CD4-positive, alpha-beta memory T cell (primary cell): ENCODE measurements at regions not wholly inside any gene's neighbourhood (a gene's known extent, or its start where the extent isn't known, plus 50 kb on each side); places are given as distances from the start of the nearest gene placed in this dataset.

Experiments
- CTCF ChIA-PET: fragments of 350-600 bp; sonication (Branson Sonifier 250); formaldehyde crosslinking; loops from one replicate; lab custom pipeline; 2021; ENCODE audit warnings: inconsistent platforms; ENCODE audit not compliant: partially characterized antibody; lab: Charles Lee
- POLR2A ChIA-PET: fragments of 350-600 bp; sonication (Branson Sonifier 250); formaldehyde crosslinking; loops from one replicate; lab custom pipeline; 2021; ENCODE audit not compliant: partially characterized antibody; lab: Charles Lee
- DNase-seq, 5 donors: peaks; one replicate each; pipeline versions ENCODE4 v3.0.0 to v3.0.0-alpha.2; 2020 to 2022; ENCODE audit warnings: mixed read lengths in 1 of 5
- H3K27ac ChIP-seq: one replicate; pipeline ENCODE4 v1.7.0; 2013; ENCODE audit warnings: low read depth, low read length
- H3K27me3 ChIP-seq: 2 replicates; pipeline ENCODE4 v1.7.0; 2013; ENCODE audit warnings: mild to moderate bottlenecking, low read length, moderate library complexity; ENCODE audit not compliant: insufficient read depth
- H3K36me3 ChIP-seq: 2 replicates; pipeline ENCODE4 v1.7.0; 2013; ENCODE audit warnings: mild to moderate bottlenecking, low read length, moderate library complexity; ENCODE audit not compliant: insufficient read depth
- H3K4me1 ChIP-seq: 2 replicates; pipeline ENCODE4 v1.7.0; 2013; ENCODE audit warnings: mild to moderate bottlenecking, low read length, moderate library complexity; ENCODE audit not compliant: insufficient read depth
- H3K4me3 ChIP-seq, 2 donors: one replicate each; pipeline ENCODE4 v1.7.0; 2013; ENCODE audit warnings: low read length in 2 of 2, mild to moderate bottlenecking in 1 of 2
- H3K9me3 ChIP-seq, 2 donors: one replicate each; pipeline ENCODE4 v1.7.0; 2013; ENCODE audit warnings: low read length in 2 of 2, control low read depth in 1 of 2; ENCODE audit not compliant: control insufficient read depth in 1 of 2
- H3K27ac Mint-ChIP-seq, 7 donors: one replicate each; pipeline ENCODE4 v1.8.0; 2020 to 2021; ENCODE audit warnings: mixed read lengths in 7 of 7, mild to moderate bottlenecking in 6 of 7, inconsistent platforms in 3 of 7, moderate library complexity in 3 of 7
- H3K27me3 Mint-ChIP-seq, 2 donors: one replicate each; pipeline ENCODE4 v1.8.0; 2020 to 2021; ENCODE audit warnings: mixed read lengths in 2 of 2
- H3K36me3 Mint-ChIP-seq, 2 donors: one replicate each; pipeline ENCODE4 v1.8.0; 2020 to 2021; ENCODE audit warnings: mixed read lengths in 2 of 2, inconsistent platforms in 1 of 2, mild to moderate bottlenecking in 1 of 2
- H3K4me1 Mint-ChIP-seq, 4 donors: one replicate each; pipeline ENCODE4 v1.8.0; 2020 to 2021; ENCODE audit warnings: mixed read lengths in 4 of 4, mild to moderate bottlenecking in 1 of 4
- H3K4me3 Mint-ChIP-seq, 8 donors: one replicate each; pipeline ENCODE4 v1.8.0; 2020 to 2021; ENCODE audit warnings: mixed read lengths in 8 of 8, mild to moderate bottlenecking in 7 of 8, moderate library complexity in 6 of 8, inconsistent platforms in 3 of 8
- H3K9me3 Mint-ChIP-seq, 8 donors: one replicate each; pipeline ENCODE4 v1.8.0; 2020 to 2021; ENCODE audit warnings: mixed read lengths in 8 of 8, mild to moderate bottlenecking in 5 of 8, inconsistent platforms in 3 of 8, moderate library complexity in 1 of 8
- intact Hi-C: fragments of 100-400 bp; cut with micrococcal nuclease; formaldehyde crosslinking; loops from one replicate; pipeline ENCODE4 v1.15.1; 2023

- no peak overlapping the region for H3K27ac ChIP-seq
- ChIA-PET POLR2A (no interaction called here), CTCF (no interaction called here)
- H3K9me3 Mint-ChIP-seq: peaks cover 0 to 6% (median 0%) of the 10 kb centered on the region in 8 donors
- intact Hi-C loops: no loop called here
- no peaks in the 10 kb centered on the region for H3K9me3 ChIP-seq
- H3K4me1 Mint-ChIP-seq: peaks cover 0 to 4% (median 3%) of the 10 kb centered on the region in 4 donors
- no peak overlapping the region for H3K4me3 Mint-ChIP-seq
- H3K27ac Mint-ChIP-seq: no peak overlapping the region
- no peaks in the 10 kb centered on the region for H3K27me3 ChIP-seq
- no peaks in the 10 kb centered on the region for H3K27me3 Mint-ChIP-seq
- H3K4me3 ChIP-seq: no peak overlapping the region
- no peaks in the 10 kb centered on the region for H3K4me1 ChIP-seq
- no peaks in the 10 kb centered on the region for H3K36me3 ChIP-seq
- no peak for DNase-seq
- H3K36me3 Mint-ChIP-seq: no peaks in the 10 kb centered on the region
Measured at GRCh38 chrX:43188296-43188695, 410.3 kb upstream of the PPP1R2C start.

GRCh38 chrX:43211570-43211969 lies 433.6 kb upstream of the PPP1R2C start:
- no peaks in the 10 kb centered on the region for H3K27me3 Mint-ChIP-seq
- no peak overlapping the region for H3K27ac Mint-ChIP-seq
- CTCF ChIA-PET: no interaction called here
- no peaks in the 10 kb centered on the region for H3K4me1 Mint-ChIP-seq
- H3K9me3 Mint-ChIP-seq: peaks cover 0 to 50% (median 28%) of the 10 kb centered on the region in 8 donors
- no peaks in the 10 kb centered on the region for H3K36me3 ChIP-seq
- H3K36me3 Mint-ChIP-seq: peaks cover 3 to 8% of the 10 kb centered on the region in 2 donors
- POLR2A ChIA-PET: no interaction called here
- no peaks in the 10 kb centered on the region for H3K9me3 ChIP-seq
- DNase-seq: no peak
- no peak overlapping the region for H3K4me3 Mint-ChIP-seq
- no peak overlapping the region for H3K27ac ChIP-seq
- intact Hi-C loops: no loop called here
- H3K4me3 ChIP-seq: no peak overlapping the region
- H3K4me1 ChIP-seq: no peaks in the 10 kb centered on the region
- H3K27me3 ChIP-seq: no peaks in the 10 kb centered on the region

- Mint-ChIP-seq H3K36me3 (peaks cover 0 to 2% of the 10 kb centered on the region in 2 donors), H3K9me3 (peaks cover 0 to 30% (median 21%) of the 10 kb centered on the region in 8 donors), H3K27me3 (no peaks in the 10 kb centered on the region), H3K4me1 (peaks cover 0 to under 1% (median 0%) of the 10 kb centered on the region in 4 donors), H3K27ac (no peak overlapping the region), H3K4me3 (no peak overlapping the region)
- ChIA-PET POLR2A (no interaction called here), CTCF (no interaction called here)
- no peaks in the 10 kb centered on the region for H3K9me3 ChIP-seq
- H3K27me3 ChIP-seq: no peaks in the 10 kb centered on the region
- no peaks in the 10 kb centered on the region for H3K36me3 ChIP-seq
- no peak overlapping the region for H3K4me3 ChIP-seq
- no peak for DNase-seq
- H3K27ac ChIP-seq: no peak overlapping the region
- H3K4me1 ChIP-seq: no peaks in the 10 kb centered on the region
- intact Hi-C loops: no loop called here
Measured at GRCh38 chrX:43218198-43218597, 437.9 kb upstream of the MAOA start.

GRCh38 chrX:43224496-43224895 lies 431.6 kb upstream of the MAOA start:
- H3K36me3 Mint-ChIP-seq: peaks cover 0 to 4% of the 10 kb centered on the region in 2 donors
- Histone ChIP-seq H3K4me1 (no peaks in the 10 kb centered on the region), H3K9me3 (no peaks in the 10 kb centered on the region), H3K27me3 (no peaks in the 10 kb centered on the region), H3K36me3 (no peaks in the 10 kb centered on the region), H3K4me3 (no peak overlapping the region), H3K27ac (no peak overlapping the region)
- H3K27me3 Mint-ChIP-seq: no peaks in the 10 kb centered on the region
- H3K27ac Mint-ChIP-seq: no peak overlapping the region
- intact Hi-C loops: no loop called here
- ChIA-PET POLR2A (no interaction called here), CTCF (no interaction called here)
- peaks cover 0 to 2% (median 0%) of the 10 kb centered on the region in 8 donors for H3K9me3 Mint-ChIP-seq
- H3K4me1 Mint-ChIP-seq: peaks cover 0 to 2% (median 0%) of the 10 kb centered on the region in 4 donors
- no peak for DNase-seq
- H3K4me3 Mint-ChIP-seq: no peak overlapping the region

GRCh38 chrX:43225626-43226328 lies 430.3 kb upstream of the MAOA start:
- Histone ChIP-seq H3K36me3 (no peaks in the 10 kb centered on the region), H3K27ac (no peak overlapping the region), H3K27me3 (no peaks in the 10 kb centered on the region), H3K4me1 (no peaks in the 10 kb centered on the region), H3K4me3 (no peak overlapping the region), H3K9me3 (no peaks in the 10 kb centered on the region)
- Mint-ChIP-seq H3K36me3 (peaks cover 0 to 4% of the 10 kb centered on the region in 2 donors), H3K9me3 (no peaks in the 10 kb centered on the region), H3K27me3 (no peaks in the 10 kb centered on the region), H3K27ac (no peak overlapping the region), H3K4me3 (no peak overlapping the region), H3K4me1 (peaks cover 0 to 2% (median 0%) of the 10 kb centered on the region in 4 donors)
- intact Hi-C loops: no loop called here
- ChIA-PET POLR2A (no interaction called here), CTCF (no interaction called here)
- no peak for DNase-seq

GRCh38 chrX:43238461-43238945 lies 417.6 kb upstream of the MAOA start:
- Histone ChIP-seq H3K4me3 (no peak overlapping the region), H3K27me3 (no peaks in the 10 kb centered on the region), H3K4me1 (no peaks in the 10 kb centered on the region), H3K36me3 (no peaks in the 10 kb centered on the region), H3K27ac (no peak overlapping the region), H3K9me3 (no peaks in the 10 kb centered on the region)
- DNase-seq: no peak
- Mint-ChIP-seq H3K9me3 (peaks cover 0 to 3% (median 0%) of the 10 kb centered on the region in 8 donors), H3K27me3 (no peaks in the 10 kb centered on the region), H3K36me3 (no peaks in the 10 kb centered on the region), H3K4me1 (peaks cover 0 to 1% (median 0%) of the 10 kb centered on the region in 4 donors), H3K4me3 (no peak overlapping the region), H3K27ac (no peak overlapping the region)
- ChIA-PET POLR2A (no interaction called here), CTCF (no interaction called here)
- intact Hi-C loops: no loop called here

GRCh38 chrX:43239356-43239755 lies 416.7 kb upstream of the MAOA start:
- Histone ChIP-seq H3K4me3 (no peak overlapping the region), H3K4me1 (no peaks in the 10 kb centered on the region), H3K27me3 (no peaks in the 10 kb centered on the region), H3K9me3 (no peaks in the 10 kb centered on the region), H3K27ac (no peak overlapping the region), H3K36me3 (no peaks in the 10 kb centered on the region)
- Mint-ChIP-seq H3K9me3 (peaks cover 0 to 3% (median 0%) of the 10 kb centered on the region in 8 donors), H3K4me3 (no peak overlapping the region), H3K27me3 (no peaks in the 10 kb centered on the region), H3K36me3 (no peaks in the 10 kb centered on the region), H3K27ac (no peak overlapping the region), H3K4me1 (peaks cover 0 to 1% (median 0%) of the 10 kb centered on the region in 4 donors)
- ChIA-PET POLR2A (no interaction called here), CTCF (no interaction called here)
- no peak for DNase-seq
- intact Hi-C loops: no loop called here
